ENCODE measurements at regions not wholly inside any gene's neighbourhood (a gene's known extent, or its start where the extent isn't known, plus 50 kb on each side); places are given as distances from the start of the nearest gene placed in this dataset.

- no peak overlapping the region for H3K4me3 ChIP-seq
Observed at GRCh38 chr16:49955858-49956257, 69.2 kb upstream of the CNEP1R1 start.

GRCh38 chr16:49956915-49957314, 68.1 kb upstream of the CNEP1R1 start:
- Histone ChIP-seq H3K9me3 (no peaks in the 10 kb centered on the region), H3K4me1 (peaks cover 0 to 4% (median 0%) of the 10 kb centered on the region in 4 donors), H3K27me3 (no peaks in the 10 kb centered on the region), H3K27ac (no peak overlapping the region), H3K4me3 (no peak overlapping the region), H3K36me3 (no peaks in the 10 kb centered on the region)
- in situ Hi-C loops (cut with MboI; ENCODE audit: low pct_ligation_motif_present in 1 of 4, low pct_unique_long_range_greater_than_20kb in 1 of 4, low sequenced_read_pairs in 3 of 4), result loop anchor here in 1 of 4 donors (25.0 kb wide), 1 partner anchor 105 kb away; the partner anchor contains the start of gene HEATR3
- WGBS, 2 donors (ENCODE audit: low coverage in 1 of 2), result 89% methylated on average over 4 of the region's 4 CpGs; no CpG with 5 or more reads in 1 of the 2 donors
- intact Hi-C loops (cut with DNase I; ENCODE audit: low total_unique reads), result no loop called here
- no peak for TF ChIP-seq POLR2A (IDR thresholded peaks at IDR 0.05)
- TF ChIP-seq EP300 (IDR thresholded peaks at IDR 0.05; ENCODE audit: low read depth), result no peak
- TF ChIP-seq POLR2AphosphoS5 (IDR thresholded peaks at IDR 0.05), result no peak
- TF ChIP-seq CTCF (IDR thresholded peaks at IDR 0.05), result no peak
- no peak for DNase-seq

More at GRCh38 chr16:49955858-49956257, 69.2 kb upstream of the CNEP1R1 start:
- TF ChIP-seq EP300 (IDR thresholded peaks at IDR 0.05; ENCODE audit: low read depth) (no peak), POLR2AphosphoS5 (IDR thresholded peaks at IDR 0.05) (no peak), CTCF (IDR thresholded peaks at IDR 0.05) (no peak), POLR2A (IDR thresholded peaks at IDR 0.05) (no peak)
- Histone ChIP-seq H3K27ac (no peak overlapping the region), H3K4me1 (peaks cover 0 to 3% (median 0%) of the 10 kb centered on the region in 4 donors), H3K9me3 (no peaks in the 10 kb centered on the region), H3K36me3 (no peaks in the 10 kb centered on the region), H3K27me3 (no peaks in the 10 kb centered on the region)
- in situ Hi-C loops (cut with MboI; ENCODE audit: low pct_ligation_motif_present in 1 of 4, low pct_unique_long_range_greater_than_20kb in 1 of 4, low sequenced_read_pairs in 3 of 4), result loop anchor here in 1 of 4 donors (25.0 kb wide), 1 partner anchor 106 kb away; the partner anchor contains the start of gene HEATR3
- no peak for DNase-seq
- 100% methylated on average over 1 of the region's 1 CpG for WGBS, 2 donors (ENCODE audit: low coverage in 1 of 2)
- intact Hi-C loops (cut with DNase I; ENCODE audit: low total_unique reads), result no loop called here

GRCh38 chr16:49958448-49958847, 66.6 kb upstream of the CNEP1R1 start:
- Histone ChIP-seq H3K36me3 (no peaks in the 10 kb centered on the region), H3K27me3 (no peaks in the 10 kb centered on the region), H3K27ac (no peak overlapping the region), H3K4me3 (no peak overlapping the region), H3K9me3 (no peaks in the 10 kb centered on the region), H3K4me1 (peaks cover 0 to 4% (median 0%) of the 10 kb centered on the region in 4 donors)
- in situ Hi-C loops (cut with MboI; ENCODE audit: low pct_ligation_motif_present in 1 of 4, low pct_unique_long_range_greater_than_20kb in 1 of 4, low sequenced_read_pairs in 3 of 4), result loop anchor here in 1 of 4 donors (25.0 kb wide), 1 partner anchor 104 kb away; the partner anchor contains the start of gene HEATR3
- WGBS, 2 donors (ENCODE audit: low coverage in 1 of 2), result 58 to 72% methylated on average over 3 of the region's 3 CpGs
- TF ChIP-seq CTCF (IDR thresholded peaks at IDR 0.05), result no peak
- TF ChIP-seq POLR2AphosphoS5 (IDR thresholded peaks at IDR 0.05), result no peak
- TF ChIP-seq EP300 (IDR thresholded peaks at IDR 0.05; ENCODE audit: low read depth), result no peak
- TF ChIP-seq POLR2A (IDR thresholded peaks at IDR 0.05), result no peak
- intact Hi-C loops (cut with DNase I; ENCODE audit: low total_unique reads), result no loop called here
- no peak for DNase-seq

- 83 to 94% methylated on average over 3 to 11 of the region's 11 CpGs for WGBS, 2 donors (ENCODE audit: low coverage in 1 of 2)
- no peak overlapping the region for H3K27ac ChIP-seq
Observed at GRCh38 chr16:49959552-49960277, 65.3 kb upstream of the CNEP1R1 start.

More at GRCh38 chr16:49959552-49960277, 65.3 kb upstream of the CNEP1R1 start:
- DNase-seq, result no peak
- Histone ChIP-seq H3K9me3 (no peaks in the 10 kb centered on the region), H3K27me3 (no peaks in the 10 kb centered on the region), H3K36me3 (no peaks in the 10 kb centered on the region), H3K4me1 (peaks cover 0 to 4% (median 0%) of the 10 kb centered on the region in 4 donors), H3K4me3 (no peak overlapping the region)
- intact Hi-C loops (cut with DNase I; ENCODE audit: low total_unique reads) (no loop called here), in situ Hi-C loops (cut with MboI; ENCODE audit: low pct_ligation_motif_present in 1 of 4, low pct_unique_long_range_greater_than_20kb in 1 of 4, low sequenced_read_pairs in 3 of 4) (loop anchor here in 1 of 4 donors (25.0 kb wide), 1 partner anchor 103 kb away; the partner anchor contains the start of gene HEATR3)
- TF ChIP-seq POLR2AphosphoS5 (IDR thresholded peaks at IDR 0.05), result no peak
- no peak for TF ChIP-seq EP300 (IDR thresholded peaks at IDR 0.05; ENCODE audit: low read depth)
- no peak for TF ChIP-seq POLR2A (IDR thresholded peaks at IDR 0.05)
- no peak for TF ChIP-seq CTCF (IDR thresholded peaks at IDR 0.05)

All from transverse colon (tissue), 4 donors.